HL-60 (cell line): ENCODE measurements at regions not wholly inside any gene's neighbourhood (a gene's known extent, or its start where the extent isn't known, plus 50 kb on each side); places are given as distances from the start of the nearest gene placed in this dataset.

ENCODE experiments used
- CTCF ChIP-seq: IDR thresholded peaks from one replicate; pipeline ENCODE4 v1.5.1; 2011; ENCODE audit warnings: low read length, control low read depth, inconsistent platforms; ENCODE audit not compliant: insufficient read depth
- GABPA ChIP-seq: IDR thresholded peaks from 2 replicates; pipeline ENCODE4 v1.6.1; 2012; ENCODE audit warnings: low read depth
- POLR2AphosphoS5 ChIP-seq: IDR thresholded peaks from 2 replicates; pipeline ENCODE4 v1.6.1; 2012; ENCODE audit warnings: low read depth
- REST ChIP-seq: IDR thresholded peaks from 2 replicates; pipeline ENCODE4 v1.6.1; 2012; ENCODE audit warnings: low read depth; ENCODE audit not compliant: insufficient replicate concordance
- SPI1 ChIP-seq: IDR thresholded peaks from 2 replicates; pipeline ENCODE4 v1.6.1; 2012; ENCODE audit warnings: low read depth, mild to moderate bottlenecking, borderline replicate concordance

GRCh38 chr6:167558246-167559177, 233.6 kb downstream of the TTLL2 start:
- TF ChIP-seq CTCF (no peak), POLR2AphosphoS5 (no peak), REST (no peak), GABPA (no peak), SPI1 (no peak)
